GM21526 (cell line): ENCODE measurements at regions not wholly inside any gene's neighbourhood (a gene's known extent, or its start where the extent isn't known, plus 50 kb on each side); places are given as distances from the start of the nearest gene placed in this dataset.
"Not testable (repeated sequence)": the region's sequence is repeated elsewhere in the genome, so short reads cannot be mapped to it uniquely, and the experiment has no call there.

Experiments
- ATAC-seq: cut with Tn5 transposase; IDR thresholded peaks from one replicate; pipeline ENCODE4 v1.9.1; 2021; ENCODE audit warnings: moderate library complexity; ENCODE audit not compliant: unreplicated experiment, low FRiP score

DNA sequence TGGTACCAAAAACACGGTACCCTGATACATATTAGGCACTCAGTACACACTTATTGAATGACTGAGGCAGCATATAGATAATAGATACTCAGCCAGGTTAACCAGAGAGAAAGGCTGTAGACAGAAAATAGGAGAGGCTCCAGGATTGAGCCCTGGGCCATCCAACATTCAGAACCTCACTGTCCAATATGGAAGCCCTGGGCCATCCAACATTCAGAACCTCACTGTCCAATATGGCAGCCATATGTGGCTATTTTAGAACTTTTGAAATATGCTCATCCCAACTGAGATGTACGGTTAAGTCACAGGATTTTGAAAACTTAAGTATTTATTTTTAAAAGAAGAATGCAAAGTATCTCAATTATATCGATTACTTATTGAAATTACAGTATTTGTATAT is 142.5 kb upstream of the ID4 start:
- ATAC-seq: no peak

- ATAC-seq: no peak
These were observed 139.4 kb upstream of the ID4 start for GRCh38 chr6:19697744-19698290.

DNA sequence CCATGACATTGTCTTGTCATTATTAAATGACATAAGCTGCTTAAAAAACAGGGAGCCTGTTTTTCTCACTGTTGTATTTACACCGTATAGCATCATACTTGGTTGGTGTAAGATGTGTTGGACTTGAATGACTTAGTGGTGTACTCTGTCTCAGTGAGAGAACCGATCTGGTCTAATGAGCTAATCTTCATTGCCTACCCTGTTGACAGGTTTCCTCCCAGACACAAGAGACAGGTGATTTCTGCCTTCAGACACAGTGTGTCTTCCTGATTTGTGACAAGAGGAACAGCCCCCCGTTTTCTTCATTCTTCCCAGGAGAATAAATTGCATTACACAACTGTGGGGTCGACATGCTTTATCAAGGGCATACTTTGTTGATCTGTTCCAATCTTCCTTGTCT is 137.2 kb upstream of the ID4 start:
- no peak for ATAC-seq

- no peak for ATAC-seq
These were observed 131.6 kb upstream of the ID4 start for GRCh38 chr6:19705606-19706005.

DNA sequence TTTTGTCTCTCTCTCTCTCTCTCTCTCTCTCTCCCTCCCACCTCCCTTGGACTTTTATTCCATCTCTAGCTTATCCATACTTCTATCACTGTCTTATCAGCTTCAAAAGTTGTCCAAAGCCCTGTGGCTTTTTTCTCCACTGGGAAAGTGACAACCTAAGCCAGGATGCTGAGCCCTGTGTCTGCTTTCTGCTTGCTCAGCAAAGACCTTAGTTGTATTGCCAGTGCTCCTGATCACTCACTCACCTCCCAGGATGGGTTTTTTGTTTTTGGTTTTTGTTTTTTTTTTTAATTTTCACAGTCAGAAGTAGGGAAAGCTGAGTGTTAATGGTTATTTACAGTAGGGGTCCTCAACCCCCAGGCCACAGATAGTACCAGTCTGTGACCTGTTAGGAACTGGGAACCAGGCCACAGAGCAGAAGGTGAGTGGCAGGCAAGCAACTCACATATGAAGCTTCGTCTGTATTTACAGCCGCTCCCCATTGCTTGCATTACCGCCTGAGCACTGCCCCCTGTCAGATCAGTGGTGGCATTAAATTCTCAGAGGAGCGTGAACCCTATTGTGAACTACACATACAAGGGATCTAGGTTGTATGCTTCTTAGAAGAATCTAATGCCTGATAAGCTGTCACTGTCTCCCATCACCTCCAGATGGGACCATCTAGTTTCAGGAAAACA is 125.0 kb upstream of the ID4 start:
- ATAC-seq: no peak

DNA sequence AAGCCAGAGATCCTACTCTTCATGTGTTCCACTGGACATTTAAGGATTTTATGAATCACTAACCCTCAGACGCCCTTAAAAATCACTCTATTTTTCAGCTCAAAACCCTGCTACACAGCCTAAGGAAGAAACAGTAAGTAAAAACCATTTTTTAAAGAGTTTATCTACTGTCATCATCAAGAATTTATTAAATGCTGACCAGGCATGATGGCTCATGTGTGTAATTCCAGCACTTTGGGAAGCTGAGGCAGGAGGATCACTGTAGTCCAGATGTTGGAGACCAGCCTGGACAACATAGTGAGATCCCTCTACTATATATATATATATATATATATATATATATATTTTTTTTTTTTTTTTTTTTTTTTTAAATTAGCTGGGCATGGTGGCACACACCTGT is 124.2 kb upstream of the ID4 start:
- no peak for ATAC-seq

GRCh38 chr6:19713411-19713810 is 123.8 kb upstream of the ID4 start:
- ATAC-seq: no peak

DNA sequence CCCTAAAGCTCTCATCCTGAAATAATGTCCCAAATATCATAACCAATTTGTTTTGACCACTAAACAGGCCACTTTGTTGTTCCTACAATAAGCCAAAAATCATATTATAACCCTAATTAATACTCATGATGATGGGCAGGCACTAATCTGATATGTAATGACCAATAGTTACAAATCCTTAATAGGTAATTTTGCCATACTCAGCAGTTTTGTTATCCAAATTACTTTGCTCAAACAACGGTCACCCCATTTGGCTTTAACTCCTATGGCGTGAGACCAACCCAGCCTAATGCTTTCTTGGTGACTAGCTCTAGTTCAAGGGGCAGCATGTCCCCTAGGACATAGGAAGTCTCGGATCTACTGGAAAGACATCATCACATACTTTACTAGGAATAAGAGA is 123.2 kb upstream of the ID4 start:
- no peak for ATAC-seq

GRCh38 chr6:19714434-19715166 is 122.6 kb upstream of the ID4 start:
- ATAC-seq: no peak

GRCh38 chr6:19715167-19715551 is 122.0 kb upstream of the ID4 start:
- no peak for ATAC-seq

DNA sequence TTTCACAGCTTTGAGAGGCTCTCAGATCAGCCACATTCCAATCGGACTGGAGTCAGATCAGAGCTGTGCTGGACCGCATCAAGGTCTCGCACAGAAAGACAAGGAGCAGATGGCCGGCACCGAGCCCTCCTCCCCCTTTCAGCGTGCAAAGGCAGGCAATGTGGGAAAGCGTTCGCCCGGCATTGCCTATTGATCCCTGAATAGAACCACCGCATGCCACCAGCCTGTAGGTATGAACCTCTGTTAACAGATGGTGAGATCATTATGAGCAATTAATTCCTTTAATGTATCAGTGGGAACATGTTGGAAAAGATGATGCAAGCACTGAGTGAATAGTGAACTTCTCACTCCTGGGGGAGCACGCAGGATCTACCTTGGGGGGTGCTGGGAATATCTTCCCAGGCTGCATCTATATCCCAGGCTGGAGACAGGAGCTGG is 117.5 kb upstream of the ID4 start:
- ATAC-seq: no peak

GRCh38 chr6:19721766-19722377 is 115.3 kb upstream of the ID4 start:
- no peak for ATAC-seq

DNA sequence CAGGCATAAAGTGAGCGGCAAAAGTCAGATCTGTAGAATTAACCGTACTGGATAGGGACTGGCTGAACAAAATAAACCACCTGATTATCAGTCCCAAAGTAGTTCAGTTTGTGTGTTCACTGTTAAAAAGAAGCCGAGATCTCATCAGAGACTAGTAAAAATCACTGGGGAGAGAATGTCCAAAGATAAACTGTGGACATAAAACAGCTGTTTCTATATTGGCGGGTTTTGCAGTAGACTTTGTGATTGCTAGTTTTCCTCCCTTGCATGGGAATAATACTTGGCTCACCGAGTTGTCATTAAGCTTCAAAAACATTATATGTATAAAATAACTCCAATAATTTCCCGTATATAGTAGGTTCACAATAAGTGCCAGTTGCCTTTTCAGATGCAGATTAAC is 114.2 kb upstream of the ID4 start:
- ATAC-seq: no peak

- no peak for ATAC-seq
These were observed 113.6 kb upstream of the ID4 start for GRCh38 chr6:19723545-19723944.

DNA sequence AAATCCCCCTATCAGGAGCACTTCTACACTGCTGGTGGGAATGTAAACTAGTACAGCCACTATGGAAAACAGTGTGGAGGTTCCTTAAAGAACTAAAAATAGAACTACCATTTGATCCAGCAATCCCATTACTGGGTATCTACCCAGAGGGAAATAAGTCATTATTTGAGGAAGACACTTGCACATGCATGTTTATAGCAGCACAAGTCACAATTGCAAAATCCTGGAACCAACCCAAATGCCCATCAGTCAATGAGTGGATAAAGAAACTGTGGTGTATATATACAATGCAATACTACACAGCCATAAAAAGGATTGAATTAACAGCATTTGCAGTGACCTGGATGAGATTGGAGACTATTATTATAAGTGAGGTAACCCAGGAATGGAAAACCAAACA is 111.7 kb upstream of the ID4 start:
- not testable (repeated sequence) for ATAC-seq

DNA sequence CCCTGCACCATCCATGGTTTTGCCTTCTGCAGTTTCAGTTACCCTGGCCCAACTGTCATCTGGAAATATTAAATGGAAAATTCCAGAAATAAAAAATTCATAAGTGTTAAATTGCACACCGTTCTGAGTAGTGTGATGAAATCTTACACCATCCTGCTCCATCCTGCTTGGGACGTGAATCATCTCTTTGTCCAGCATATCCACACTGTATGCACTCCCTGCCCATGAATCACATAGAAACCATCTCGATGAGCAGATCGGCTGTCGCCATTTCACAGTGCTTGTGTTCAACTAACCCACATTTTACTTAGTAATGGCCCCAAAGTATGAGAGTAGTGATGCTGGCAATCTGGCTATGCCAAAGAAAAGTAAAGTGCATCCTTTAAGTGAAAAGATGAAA is 105.9 kb upstream of the ID4 start:
- no peak for ATAC-seq

- no peak for ATAC-seq
These were observed 103.1 kb upstream of the ID4 start for GRCh38 chr6:19734061-19734460.

DNA sequence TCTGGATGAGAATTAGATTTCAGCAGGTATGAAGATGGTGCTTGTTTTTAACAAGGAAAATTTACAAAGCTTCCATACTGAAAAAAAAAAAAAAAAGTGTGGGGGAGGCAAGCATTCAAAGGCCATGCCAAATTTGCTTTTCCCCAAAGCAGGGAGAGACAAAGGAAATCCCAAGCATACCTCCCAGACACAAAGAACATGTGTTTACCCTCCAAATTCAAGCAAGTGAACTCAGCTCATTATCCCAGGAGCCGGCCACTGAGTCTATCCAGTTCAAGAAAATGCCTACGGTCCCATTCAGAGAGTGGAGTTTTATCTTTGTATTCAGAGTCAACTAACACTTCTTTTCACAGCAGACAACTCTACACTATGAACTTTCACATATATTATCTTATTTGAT is 102.7 kb upstream of the ID4 start:
- no peak for ATAC-seq

DNA sequence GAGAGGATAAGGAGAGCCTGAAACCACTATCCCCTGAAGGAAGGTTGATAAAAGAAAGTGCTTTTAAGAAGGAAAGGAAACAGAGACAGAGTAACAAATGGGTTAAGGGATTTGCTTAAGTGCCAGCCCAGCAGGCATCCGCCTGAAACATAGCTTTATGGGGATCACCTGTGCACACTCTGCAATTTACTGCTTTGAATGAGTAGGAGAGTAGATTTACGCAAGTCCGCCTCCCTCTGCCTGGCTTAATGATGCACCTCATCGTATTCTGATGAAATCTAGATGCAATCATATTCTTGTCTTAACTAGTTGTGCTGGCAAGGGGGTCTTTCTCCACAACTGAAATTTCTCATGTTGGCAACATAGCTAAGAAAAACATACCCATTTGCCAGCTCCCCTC is 101.1 kb upstream of the ID4 start:
- no peak for ATAC-seq

DNA sequence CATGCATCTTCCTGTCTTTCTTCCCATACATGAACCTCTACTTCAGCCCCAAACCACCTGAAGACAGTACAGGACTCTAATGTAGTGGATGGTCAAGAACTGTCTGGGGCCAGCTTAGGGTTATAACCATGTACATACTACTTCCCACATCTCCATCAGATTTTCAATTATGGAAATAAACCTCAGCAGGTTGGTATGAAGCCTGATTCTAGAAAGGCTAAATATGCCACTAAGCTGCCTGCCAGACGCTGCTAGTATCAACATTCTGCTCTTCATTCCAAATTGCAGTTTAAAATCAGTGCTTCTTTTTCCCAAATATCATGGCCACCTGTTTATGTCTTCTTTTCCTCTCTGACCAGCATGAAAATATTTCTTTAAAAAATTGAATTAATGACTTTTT is 99.2 kb upstream of the ID4 start:
- no peak for ATAC-seq

- ATAC-seq: no peak
These were observed 87.4 kb upstream of the ID4 start for GRCh38 chr6:19749722-19750121.

DNA sequence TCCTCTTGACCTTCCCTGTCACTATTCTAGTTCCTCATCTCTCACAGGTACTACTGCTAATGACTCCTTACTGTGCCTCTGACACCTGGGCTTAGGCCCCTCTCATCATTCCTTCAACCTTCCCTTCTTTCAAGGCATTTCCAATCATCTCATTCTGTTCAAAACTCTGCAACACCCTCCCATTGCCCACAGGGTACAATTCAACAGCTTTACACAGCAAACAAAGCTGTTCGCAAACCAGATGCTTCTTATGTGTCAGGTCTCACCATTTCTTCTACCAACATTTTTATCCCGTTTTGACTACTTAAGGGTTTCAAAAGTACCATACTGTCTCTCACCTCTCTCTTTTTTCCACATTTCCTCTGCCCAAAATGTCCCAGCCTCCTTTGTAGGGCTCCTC is 84.4 kb upstream of the ID4 start:
- ATAC-seq: no peak
